ENCODE measurements at regions not wholly inside any gene's neighbourhood (a gene's known extent, or its start where the extent isn't known, plus 50 kb on each side); places are given as distances from the start of the nearest gene placed in this dataset.
"Not testable (repeated sequence)": the region's sequence is repeated elsewhere in the genome, so short reads cannot be mapped to it uniquely, and the experiment has no call there.

DNA sequence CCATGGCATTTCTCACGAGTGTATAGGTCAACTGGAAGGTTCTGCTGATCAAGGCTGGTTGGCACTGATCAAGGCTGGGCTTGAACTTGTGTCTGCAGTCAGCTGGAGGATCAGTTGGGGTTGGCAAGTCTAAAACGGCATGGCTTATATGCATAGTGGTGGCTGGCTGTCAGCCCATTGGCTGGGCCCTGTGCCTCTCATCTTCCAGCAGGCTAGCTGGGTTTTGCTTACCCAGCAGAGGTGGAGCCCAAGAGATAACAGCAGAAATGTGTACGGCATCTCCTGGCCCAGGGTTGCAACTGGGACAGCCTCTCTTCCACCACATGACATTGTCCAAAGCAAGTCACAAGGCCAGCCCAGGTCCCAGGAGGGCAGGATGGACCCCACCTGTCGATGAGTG, 158.2 kb downstream of the BMP7 start:
- peaks cover 6% of the 10 kb centered on the region for H3K9me3 ChIP-seq (replicated peaks)

DNA sequence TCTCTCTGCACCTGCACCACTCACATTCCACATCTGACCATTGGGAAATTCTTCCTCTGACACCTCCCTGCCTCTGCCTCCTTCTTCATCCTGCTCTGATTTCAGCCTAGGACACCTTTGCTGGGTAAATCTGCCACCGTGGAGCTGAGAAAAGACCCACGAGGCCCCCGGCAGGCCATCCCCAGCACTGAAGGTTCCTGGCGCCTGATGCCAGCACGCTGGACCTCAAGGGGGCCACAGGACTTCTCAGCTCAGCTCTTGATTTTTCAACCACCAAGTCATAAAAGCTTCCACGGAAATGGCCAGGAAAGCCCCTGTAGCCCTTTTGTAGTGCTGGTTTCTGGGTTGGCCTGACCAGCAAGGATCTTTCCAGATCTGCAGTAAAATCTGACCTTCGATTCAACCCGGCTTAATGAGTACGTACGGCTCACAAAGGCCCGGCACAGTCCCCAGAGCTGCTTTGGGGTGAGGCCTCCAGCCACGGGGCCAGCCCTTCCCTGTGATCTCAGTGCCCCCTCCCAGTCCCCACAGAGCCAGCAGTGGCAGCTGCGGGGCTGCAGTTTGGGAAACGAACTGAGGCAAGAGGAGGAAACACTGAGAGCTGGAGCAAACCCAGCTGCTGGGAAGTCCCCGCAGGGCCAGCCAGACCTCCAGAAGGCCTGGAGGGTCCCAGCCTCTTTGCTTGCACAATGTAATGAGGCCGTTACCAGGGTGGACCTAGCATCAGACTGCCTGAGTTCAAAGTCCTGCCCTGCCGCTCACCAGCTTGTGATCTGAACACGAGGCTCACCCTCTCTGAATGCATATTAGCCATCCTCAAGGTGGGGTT, 157.5 kb downstream of the BMP7 start:
- TF ChIP-seq, protein P1, sequence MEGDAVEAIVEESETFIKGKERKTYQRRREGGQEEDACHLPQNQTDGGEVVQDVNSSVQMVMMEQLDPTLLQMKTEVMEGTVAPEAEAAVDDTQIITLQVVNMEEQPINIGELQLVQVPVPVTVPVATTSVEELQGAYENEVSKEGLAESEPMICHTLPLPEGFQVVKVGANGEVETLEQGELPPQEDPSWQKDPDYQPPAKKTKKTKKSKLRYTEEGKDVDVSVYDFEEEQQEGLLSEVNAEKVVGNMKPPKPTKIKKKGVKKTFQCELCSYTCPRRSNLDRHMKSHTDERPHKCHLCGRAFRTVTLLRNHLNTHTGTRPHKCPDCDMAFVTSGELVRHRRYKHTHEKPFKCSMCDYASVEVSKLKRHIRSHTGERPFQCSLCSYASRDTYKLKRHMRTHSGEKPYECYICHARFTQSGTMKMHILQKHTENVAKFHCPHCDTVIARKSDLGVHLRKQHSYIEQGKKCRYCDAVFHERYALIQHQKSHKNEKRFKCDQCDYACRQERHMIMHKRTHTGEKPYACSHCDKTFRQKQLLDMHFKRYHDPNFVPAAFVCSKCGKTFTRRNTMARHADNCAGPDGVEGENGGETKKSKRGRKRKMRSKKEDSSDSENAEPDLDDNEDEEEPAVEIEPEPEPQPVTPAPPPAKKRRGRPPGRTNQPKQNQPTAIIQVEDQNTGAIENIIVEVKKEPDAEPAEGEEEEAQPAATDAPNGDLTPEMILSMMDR (IDR thresholded peaks at IDR 0.05; ENCODE audit: borderline replicate concordance) = no peak
- intact Hi-C loops (cut with micrococcal nuclease) = no loop called here
- Histone ChIP-seq H3K4me1 (no peaks in the 10 kb centered on the region), H3K9me3 (replicated peaks) (peaks cover 6% of the 10 kb centered on the region), H3K27me3 (ENCODE audit: low read depth) (peaks cover 12% of the 10 kb centered on the region), H3K36me3 (no peaks in the 10 kb centered on the region), H3K4me3 (no peak overlapping the region), H3K27ac (replicated peaks) (no peak overlapping the region)
- DNase-seq = no peak

More for the DNA sequence above, 158.2 kb downstream of the BMP7 start:
- Histone ChIP-seq H3K27me3 (ENCODE audit: low read depth) (peaks cover 12% of the 10 kb centered on the region), H3K4me3 (no peak overlapping the region), H3K27ac (replicated peaks) (no peak overlapping the region), H3K4me1 (no peaks in the 10 kb centered on the region), H3K36me3 (no peaks in the 10 kb centered on the region)
- intact Hi-C loops (cut with micrococcal nuclease) = no loop called here
- DNase-seq = no peak
- TF ChIP-seq, protein P1 (IDR thresholded peaks at IDR 0.05; ENCODE audit: borderline replicate concordance) = no peak

DNA sequence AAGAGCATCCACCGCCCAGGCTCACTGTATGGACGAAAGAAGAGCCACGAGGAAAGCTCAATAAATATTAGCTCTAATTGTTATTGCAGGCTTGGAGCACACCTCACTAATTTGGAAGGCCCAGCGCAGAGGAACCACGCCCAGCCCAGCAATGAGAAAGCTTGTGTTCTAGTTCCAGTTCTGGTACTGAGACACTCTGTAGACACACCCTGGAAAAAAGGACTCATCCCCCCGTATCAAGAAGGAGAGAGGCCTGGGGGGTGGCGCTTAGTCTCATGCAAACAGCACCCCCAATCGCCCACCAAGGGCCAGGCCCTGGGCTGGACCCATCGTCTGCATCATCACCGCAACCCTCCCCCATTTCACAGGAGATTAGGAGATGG, 156.9 kb downstream of the BMP7 start:
- no peak overlapping the region for H3K4me3 ChIP-seq
- intact Hi-C loops (cut with micrococcal nuclease) = no loop called here
- TF ChIP-seq, protein P1 (IDR thresholded peaks at IDR 0.05; ENCODE audit: borderline replicate concordance) = no peak
- no peaks in the 10 kb centered on the region for H3K4me1 ChIP-seq
- no peaks in the 10 kb centered on the region for H3K36me3 ChIP-seq
- DNase-seq = no peak
- H3K27ac ChIP-seq (replicated peaks) = no peak overlapping the region
- H3K27me3 ChIP-seq (ENCODE audit: low read depth) = peaks cover 10% of the 10 kb centered on the region
- H3K9me3 ChIP-seq (replicated peaks) = peaks cover 6% of the 10 kb centered on the region

GRCh38 chr20:57110121-57111027, 156.1 kb downstream of the BMP7 start:
- H3K4me3 ChIP-seq; H3K36me3 ChIP-seq; H3K27ac ChIP-seq (replicated peaks); intact Hi-C loops (cut with micrococcal nuclease); H3K4me1 ChIP-seq; H3K9me3 ChIP-seq (replicated peaks); H3K27me3 ChIP-seq (ENCODE audit: low read depth); DNase-seq: not testable (repeated sequence)

DNA sequence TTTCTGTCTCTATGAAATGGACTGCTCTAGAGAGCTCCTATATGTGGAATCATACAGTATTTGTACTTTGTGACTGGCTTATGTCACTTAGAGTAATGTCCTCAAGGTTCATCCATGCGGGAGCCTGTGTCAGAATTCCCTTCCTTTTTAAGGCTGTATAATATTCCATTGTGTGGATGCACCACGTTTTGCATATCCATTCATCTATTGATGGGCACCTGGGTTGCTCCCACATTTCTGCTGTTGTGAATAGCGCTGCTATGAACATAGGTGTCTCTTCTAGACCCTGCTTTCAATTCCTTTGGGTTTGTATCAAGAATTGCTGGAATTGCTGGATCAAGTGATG, 155.4 kb downstream of the BMP7 start:
- TF ChIP-seq, protein P1 (IDR thresholded peaks at IDR 0.05; ENCODE audit: borderline replicate concordance) = no peak
- DNase-seq = no peak
- H3K4me3 ChIP-seq = no peak overlapping the region
- H3K27ac ChIP-seq (replicated peaks) = no peak overlapping the region
- H3K9me3 ChIP-seq (replicated peaks) = peaks cover 6% of the 10 kb centered on the region
- no peaks in the 10 kb centered on the region for H3K36me3 ChIP-seq
- peaks cover 3% of the 10 kb centered on the region for H3K27me3 ChIP-seq (ENCODE audit: low read depth)
- intact Hi-C loops (cut with micrococcal nuclease) = no loop called here
- no peaks in the 10 kb centered on the region for H3K4me1 ChIP-seq

- Histone ChIP-seq H3K27ac (replicated peaks) (no peak overlapping the region), H3K36me3 (no peaks in the 10 kb centered on the region), H3K4me1 (no peaks in the 10 kb centered on the region), H3K27me3 (ENCODE audit: low read depth) (no peaks in the 10 kb centered on the region), H3K4me3 (no peak overlapping the region), H3K9me3 (replicated peaks) (peaks cover 6% of the 10 kb centered on the region)
- intact Hi-C loops (cut with micrococcal nuclease) = no loop called here
- TF ChIP-seq, protein P1 (IDR thresholded peaks at IDR 0.05; ENCODE audit: borderline replicate concordance) = no peak
- no peak for DNase-seq
These were observed 154.0 kb downstream of the BMP7 start for GRCh38 chr20:57112448-57112847.
